Endometrial microvascular endothelial cells (primary cell): ENCODE measurements at regions not wholly inside any gene's neighbourhood (a gene's known extent, or its start where the extent isn't known, plus 50 kb on each side); places are given as distances from the start of the nearest gene placed in this dataset.
"Not testable (repeated sequence)": the region's sequence is repeated elsewhere in the genome, so short reads cannot be mapped to it uniquely, and the experiment has no call there.

Experiments
- in situ Hi-C: cut with HindIII; loops from 2 replicates; pipeline ENCODE4 v1.10.0; 2017; ENCODE audit warnings: low sequenced_read_pairs, low pct_unique_long_range_greater_than_20kb; ENCODE audit errors: inconsistent ontology term

DNA sequence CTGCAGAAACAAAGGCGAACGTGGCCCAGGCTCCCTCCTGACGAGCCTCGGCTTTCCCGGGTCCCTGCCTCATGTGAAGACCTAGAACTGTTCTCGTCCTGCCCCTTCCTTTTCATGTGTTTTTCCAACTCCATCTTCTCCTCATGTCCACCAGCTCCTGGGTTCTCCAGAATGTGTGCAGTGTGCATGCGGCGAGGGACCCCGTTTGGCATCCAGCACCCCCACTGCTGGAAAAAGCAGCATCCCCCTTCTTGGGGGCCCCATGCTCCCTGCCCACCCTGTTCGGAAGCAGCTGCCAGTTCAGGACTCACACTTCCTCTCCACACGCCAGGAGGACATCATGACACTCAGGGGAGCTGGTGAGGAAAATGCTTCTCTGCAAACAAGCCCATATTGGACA lies 313.5 kb downstream of the BRD1 start:
- in situ Hi-C loops, result no loop called here

DNA sequence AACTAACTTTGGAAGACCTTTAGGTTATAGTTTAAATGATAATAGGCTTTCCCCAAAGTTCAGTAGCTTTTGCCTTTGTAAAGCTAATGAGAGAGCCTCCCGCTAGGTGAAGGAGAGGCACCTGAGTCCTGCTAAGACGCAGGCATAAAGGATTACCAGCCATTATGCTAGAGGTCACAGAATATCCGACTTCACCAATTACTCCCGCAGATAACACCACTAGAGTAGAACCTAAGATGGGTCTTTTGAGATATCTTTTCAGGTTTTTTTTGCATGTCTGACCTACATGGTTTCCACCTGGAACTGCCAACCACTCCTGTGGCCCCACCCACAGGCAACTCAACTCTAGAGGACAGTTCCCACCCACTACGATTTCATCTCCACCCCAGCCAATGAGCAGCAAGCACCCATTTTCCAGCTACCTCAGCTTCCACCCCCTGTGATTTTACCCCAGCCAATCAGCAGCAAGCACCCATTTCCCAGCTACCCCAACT lies 314.3 kb downstream of the BRD1 start:
- in situ Hi-C loops, result no loop called here

DNA sequence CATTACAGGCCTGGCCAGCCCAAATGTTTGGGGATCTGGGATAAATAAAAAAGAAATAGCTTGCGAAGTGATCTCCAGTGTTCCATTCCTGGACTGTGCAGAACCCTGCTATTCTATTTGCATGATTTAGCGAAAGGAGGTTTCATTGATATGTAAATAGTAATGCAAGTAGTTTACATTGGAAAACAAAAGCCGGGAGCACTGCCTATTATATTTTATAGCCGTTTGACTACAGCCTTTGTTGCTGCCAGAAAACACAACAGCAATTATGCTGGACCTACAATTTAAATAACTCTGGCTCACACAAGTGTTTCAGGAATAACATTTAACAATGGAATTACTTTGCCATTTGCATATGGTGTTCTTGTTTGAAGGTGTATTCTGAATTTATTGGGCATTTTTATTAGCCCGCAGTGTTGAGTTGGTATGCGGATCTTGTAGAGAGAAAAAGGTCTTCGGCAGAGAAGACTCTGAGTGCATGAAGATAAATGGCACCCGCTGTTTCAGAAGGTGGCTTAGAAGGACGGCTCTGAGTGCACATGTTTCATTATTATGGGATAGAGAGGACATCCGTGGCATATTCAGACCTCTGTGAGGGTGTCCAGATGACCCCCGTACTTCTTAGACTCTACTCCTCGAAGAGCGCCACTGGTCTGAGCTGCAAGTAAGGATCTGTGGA lies 315.0 kb downstream of the BRD1 start:
- in situ Hi-C loops, result no loop called here

DNA sequence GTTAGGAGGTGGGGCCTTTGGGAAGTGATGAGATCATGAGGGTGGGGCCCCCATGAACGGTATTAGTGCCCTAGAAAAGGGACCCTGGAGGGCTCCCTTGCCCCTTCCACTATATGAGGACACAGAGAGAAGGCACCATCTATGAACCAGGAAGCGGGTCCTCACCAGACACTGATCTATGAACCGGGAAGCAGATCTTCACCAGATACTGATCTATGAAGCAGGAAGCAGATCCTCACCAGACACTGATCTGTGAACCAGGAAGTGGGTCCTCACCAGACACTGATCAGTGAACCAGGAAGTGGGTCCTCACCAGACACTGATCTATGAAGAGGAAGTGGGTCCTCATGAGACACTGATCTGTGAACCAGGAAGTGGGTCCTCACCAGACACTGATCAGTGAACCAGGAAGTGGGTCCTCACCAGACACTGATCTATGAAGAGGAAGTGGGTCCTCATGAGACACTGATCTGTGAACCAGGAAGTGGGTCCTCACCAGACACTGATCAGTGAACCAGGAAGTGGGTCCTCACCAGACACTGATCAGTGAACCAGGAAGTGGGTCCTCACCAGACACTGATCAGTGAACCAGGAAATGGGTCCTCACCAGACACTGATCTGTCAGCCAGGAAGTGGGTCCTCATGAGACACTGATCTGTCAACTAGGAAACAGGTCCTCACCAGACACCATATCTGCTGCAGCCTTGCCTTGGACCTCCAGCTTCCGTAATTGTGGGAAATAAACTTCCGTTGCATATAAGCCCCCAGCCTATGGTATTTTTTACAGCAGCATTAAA lies 316.1 kb downstream of the BRD1 start:
- in situ Hi-C loops, result not testable (repeated sequence)

DNA sequence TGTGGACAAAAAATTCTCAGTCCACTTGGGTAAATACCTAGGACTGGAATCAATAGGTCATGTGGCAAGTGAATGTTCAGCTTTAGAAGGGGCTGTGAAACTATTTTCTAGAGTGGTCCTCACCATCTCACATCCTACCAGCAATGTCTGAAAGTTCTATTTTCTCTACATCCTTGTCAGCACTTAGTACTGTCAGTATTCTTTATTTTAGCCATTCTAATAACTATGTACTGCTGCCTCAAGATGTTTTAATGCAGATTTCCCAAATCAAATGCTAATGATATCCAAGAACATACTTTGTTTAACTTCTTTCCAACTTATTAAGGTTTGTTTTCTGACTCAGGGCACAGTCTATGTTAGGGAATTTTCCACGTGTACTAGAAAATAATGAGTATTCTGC lies 317.0 kb downstream of the BRD1 start:
- in situ Hi-C loops, result no loop called here

DNA sequence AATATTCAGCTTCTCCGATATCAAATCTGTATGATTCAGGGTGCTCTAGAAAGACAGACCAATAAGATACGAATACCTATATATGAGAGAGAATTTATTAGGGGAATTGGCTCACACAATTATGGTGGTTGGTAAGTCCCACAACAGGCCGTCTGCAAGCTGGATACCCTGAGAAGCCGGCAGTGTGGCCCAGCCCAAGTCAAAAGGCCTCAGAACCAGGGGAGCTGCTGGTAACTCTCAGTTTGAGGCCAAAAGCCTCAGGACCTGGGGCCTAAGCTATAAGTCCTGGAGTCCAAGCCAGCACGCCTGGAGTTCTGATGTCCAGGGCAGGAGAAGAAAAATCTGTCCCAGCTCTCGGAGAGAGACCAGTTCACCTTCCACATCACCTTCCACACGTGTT lies 318.7 kb downstream of the BRD1 start:
- in situ Hi-C loops, result no loop called here

DNA sequence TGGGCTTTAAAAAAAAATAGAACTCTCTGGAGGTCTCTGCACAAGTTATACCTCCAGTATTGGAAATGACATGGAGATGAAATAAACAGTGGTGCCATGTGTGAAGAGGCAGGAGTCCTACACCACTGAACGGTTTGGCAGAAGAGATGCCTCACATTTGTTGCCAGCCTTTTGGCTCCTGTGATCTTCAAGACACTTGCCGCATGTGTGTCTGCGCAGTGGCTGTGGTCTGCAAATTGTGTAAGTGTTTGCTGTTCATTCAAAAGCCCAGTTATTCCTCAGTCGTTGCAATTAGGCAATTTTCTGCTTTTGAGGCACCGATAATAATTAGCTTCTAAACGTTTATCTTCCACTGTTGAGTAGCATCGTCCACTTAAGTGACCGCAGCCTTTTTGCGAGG lies 319.1 kb downstream of the BRD1 start:
- in situ Hi-C loops, result no loop called here

DNA sequence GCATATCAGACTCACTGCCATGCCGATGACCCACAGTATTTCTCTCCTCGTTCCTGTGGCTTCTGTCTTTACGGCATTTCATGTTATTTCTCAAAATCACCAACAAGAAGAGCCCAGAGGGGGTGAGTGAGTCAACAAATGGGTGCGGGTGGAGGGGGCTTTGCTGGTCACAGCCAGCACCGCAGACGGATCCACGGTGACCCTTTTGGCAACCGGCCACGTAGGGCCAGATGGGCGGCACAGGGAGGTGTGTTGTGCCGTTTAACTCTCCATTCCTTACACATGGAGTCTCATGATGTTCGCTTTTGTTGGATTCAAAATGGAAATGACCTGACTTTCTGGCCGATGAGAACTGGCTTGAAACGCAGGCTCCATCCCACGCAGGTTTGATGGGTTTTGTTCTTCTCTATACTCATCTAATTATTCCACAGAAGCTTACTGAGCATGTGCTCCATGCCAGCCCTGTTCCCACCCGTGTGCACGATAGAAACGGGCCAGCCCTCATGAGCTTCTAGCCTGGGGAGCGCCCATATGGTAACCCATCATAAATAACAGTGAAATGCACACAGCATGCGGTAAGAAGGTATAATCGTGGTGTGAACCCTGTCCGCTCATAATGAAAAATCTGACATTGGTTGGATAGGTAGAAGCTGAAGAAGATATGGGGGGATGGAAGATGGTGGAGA lies 319.9 kb downstream of the BRD1 start:
- in situ Hi-C loops, result no loop called here

DNA sequence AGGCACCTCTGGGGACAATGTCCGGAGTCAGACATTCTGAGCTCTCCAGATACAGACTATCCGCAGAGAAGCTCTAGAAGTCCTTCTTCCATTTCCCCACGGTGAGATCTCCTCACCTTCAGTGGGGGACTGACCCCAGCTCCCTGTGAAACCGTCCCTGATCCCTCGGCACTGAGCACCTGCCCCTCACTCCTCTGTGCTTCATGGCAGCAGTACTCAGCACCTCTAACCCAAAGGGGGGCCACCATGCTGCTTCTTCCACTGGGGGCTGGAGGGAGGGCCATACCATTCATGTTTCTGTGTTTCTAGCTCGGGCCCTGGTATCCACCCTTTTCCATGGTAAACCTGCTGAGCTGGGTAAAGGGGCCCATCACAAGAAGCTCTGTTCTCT lies 321.7 kb downstream of the BRD1 start:
- in situ Hi-C loops, result no loop called here

DNA sequence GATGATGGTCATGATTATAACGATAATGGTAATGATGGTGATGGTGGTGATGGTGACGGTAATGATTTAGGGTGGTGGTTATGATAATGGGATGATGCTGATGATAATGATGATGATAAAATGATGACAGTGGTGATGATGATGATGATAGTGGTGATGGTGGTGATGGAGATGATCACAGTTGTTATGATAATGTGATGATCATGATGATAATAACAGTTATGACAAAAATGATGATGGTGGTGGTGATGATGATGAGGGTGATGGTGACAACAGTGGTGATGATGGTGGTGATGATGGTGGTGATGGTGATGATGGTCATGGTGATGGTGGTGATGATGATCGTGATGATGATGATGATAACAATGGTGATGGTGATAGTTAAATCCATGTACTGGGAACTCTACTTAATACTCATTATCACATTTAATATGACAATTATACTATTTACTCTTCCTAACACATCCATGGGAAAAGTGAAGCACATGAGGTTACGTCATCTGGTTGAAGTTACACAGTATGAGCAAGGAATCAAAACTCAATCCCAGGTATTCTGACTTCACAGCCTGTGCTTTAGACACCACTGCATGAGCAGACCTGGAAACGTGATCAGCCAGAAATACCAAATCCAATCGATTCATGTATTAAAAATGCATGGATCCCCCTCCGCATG lies 322.2 kb downstream of the BRD1 start:
- in situ Hi-C loops, result no loop called here

DNA sequence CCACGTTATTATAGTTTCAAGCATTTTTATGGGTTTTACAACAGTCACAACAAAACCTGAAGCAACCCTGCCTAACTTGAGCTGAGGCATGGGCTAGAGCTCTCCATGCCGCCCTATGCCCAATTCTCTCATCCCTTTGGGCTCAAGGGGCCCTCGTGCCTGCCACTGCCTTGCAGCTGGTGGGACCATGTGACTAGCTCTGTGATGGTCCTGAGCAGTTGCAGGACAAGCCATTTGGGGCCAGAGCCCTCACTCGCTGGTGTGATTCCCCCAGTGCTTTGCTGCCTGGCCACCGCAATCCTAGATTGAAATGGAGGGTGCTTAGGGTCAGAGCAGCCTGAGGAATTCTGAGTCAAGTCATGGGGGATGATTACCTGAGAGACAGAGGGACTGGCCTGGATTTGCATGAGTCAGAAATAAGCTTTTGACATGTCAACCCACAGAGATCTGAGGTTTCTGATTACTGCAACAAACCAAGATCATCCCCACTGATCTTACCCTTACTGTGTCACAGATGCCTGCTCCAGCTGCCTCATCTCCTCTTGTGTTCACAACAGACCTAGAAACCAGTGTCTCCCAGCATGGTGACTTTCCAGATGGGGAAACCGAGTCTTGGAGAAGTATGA lies 323.7 kb downstream of the BRD1 start:
- in situ Hi-C loops, result no loop called here

DNA sequence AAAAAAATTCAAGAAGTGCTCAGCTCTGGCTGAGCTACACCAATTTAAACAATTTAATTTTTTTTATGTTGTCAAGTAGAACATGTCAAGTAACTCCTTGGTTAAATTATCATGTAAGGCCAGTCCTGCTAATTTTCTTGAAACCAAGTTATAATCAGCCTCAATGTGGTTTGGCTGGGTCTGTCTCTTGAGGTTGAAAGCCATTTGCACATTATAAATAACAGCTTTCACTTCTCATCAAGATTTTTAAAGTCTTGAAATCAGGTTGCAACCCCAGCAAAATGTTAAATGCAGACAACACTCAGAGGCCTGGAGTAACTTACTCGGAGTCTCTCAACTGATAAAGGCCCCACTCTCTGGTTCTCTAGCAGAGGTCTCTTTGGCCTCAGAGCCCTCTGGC lies 324.4 kb downstream of the BRD1 start:
- in situ Hi-C loops, result no loop called here

DNA sequence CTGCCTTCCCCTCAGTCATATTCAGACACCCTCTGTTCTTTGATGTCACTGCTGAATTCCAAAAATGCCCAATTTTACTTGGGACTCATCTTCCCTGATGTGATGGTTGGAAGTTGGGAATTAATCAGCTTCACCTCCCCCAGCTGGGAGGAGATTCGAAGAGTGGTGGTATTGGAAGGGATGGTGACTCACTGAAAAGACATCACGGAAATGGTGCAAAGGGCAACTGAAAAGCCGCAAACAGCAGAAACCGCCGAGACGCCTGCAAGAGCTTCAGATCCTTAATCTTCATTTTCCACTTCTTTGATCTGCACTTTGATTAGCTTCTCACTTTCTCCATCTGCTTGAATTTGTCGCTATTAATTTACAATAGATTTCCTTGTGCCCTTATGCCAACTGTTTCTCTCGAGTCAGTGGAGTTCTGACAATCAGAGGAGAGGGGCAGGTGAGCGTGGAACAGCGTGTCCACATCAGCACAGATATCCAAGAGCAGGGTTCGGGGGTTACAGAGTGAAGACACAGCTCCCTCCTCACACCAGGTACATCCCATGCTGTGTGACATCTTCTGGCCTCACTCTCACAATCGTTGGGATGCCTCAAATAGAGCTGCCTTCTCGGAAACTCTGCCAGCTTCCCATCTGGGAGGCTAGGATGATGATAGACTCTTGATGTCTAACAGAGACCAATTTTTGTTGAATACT lies 325.4 kb downstream of the BRD1 start:
- in situ Hi-C loops, result no loop called here

DNA sequence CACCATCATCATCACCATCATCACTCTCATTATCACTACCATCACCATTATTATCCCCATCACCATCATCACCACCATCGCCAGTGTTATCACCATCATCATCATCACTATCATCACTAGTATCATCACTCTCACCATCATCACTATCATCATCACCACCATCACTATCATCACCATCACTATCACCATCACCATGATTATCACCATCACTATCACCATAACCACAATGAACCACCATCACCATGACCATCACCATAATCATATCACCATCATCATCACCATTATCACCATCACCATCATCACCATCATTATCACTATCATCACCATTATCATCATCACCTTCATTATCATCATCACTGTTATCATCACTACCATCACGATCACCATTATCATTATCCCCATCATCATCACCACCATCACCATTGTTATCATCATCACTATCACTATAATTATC lies 326.7 kb downstream of the BRD1 start:
- in situ Hi-C loops, result no loop called here

DNA sequence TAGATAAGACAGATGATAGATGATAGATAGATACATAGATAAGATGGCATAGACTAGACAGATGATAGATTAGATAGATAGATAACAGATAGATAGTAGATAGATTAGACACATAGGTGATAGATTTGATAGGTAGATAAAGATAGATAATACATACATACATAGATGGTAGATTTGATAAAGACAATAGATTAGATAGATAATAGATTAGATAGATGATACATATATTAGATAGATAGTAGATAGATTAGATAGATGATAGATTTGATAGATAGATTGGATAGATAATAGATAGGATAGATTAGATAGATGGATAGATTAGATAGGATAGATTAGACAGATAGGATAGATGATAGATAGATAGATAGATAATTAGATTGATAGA lies 327.6 kb downstream of the BRD1 start:
- in situ Hi-C loops, result no loop called here

DNA sequence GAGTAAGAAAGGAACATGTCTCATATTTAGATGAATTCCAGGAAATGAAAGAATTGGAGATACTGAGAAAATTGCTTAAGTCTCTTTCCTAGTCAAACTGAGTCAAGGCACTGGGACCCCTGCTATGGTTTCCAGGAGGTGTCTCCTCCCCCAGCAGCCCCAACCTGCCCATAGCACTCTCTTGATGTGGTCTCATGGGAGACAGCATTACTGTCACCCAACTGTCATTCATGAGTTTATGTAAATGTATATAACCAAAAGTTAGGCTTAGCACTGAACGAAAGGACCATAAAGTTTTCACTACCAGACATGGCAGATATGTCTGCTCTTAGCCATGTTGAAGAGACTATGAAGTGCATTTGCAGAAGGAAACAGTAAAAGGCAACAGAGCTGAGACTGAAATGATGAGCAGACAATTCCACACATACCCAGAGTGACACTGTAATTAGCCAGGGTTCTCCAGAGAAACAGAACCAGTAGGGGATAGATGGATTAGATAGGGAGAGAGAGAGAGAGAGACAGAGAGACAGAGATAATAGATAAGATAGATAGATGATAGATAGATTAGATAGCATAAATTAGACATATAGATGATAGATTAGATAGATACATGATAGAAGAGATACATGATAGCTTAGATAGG lies 328.1 kb downstream of the BRD1 start:
- in situ Hi-C loops, result no loop called here

DNA sequence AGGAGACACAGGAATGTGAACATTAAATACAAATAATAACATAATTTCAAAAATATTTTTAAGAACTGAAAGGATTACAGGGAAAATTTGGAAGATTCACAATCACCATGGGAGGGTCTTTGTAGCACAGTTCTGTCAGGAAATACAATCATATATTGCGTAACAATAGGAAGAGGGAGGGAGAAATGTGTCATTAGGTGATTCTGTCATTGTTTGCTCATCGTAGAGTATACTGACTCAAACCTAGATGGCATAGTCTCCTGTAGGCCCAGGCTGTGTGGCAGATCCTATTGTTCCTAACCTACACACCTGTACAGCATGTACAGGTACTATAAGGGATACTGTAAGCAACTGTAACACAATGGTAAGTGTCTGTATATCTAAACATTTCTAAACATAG lies 330.4 kb downstream of the BRD1 start:
- in situ Hi-C loops, result no loop called here

DNA sequence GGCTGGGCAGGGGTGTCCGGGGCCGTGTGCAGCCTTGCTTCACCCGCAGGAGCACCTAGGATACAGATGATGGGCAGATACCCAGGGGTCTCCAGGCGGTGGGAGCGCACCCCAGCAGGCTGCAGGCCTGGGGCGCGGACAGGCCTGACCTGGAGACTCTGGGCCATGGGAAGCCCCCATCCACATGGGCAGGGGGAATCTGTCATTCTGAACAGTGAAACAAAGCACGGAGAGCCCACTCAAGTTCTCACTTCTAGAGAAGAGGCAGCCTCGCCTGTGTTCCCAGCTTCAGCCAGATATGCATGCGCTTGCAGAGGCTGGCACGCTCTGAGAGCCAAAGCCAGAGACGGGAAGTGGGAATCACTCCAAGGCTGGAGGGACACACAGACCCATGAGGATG lies 333.1 kb downstream of the BRD1 start:
- in situ Hi-C loops, result no loop called here
